ENCODE measurements at regions not wholly inside any gene's neighbourhood (a gene's known extent, or its start where the extent isn't known, plus 50 kb on each side); places are given as distances from the start of the nearest gene placed in this dataset.

- no peak overlapping the region for H4K91ac ChIP-seq (ENCODE audit: insufficient read depth, low read depth, low read length)
- H3K23ac ChIP-seq (ENCODE audit: low read depth, low read length) = no peak overlapping the region
- no peaks in the 10 kb centered on the region for H3K36me3 ChIP-seq (ENCODE audit: control insufficient read depth, insufficient read depth, low read length)
- H2BK5ac ChIP-seq (ENCODE audit: low read depth, low read length, poor library complexity, severe bottlenecking) = no peak overlapping the region
- H2BK20ac ChIP-seq (ENCODE audit: low read depth, low read length) = no peak overlapping the region
- in situ Hi-C loops (cut with MboI; ENCODE audit: low sequenced_read_pairs) (no loop called here), intact Hi-C loops (cut with micrococcal nuclease) (loop anchor here (10.0 kb wide), 1 partner anchor 353 kb away; no protein-coding TSS in a partner anchor), dilution Hi-C loops (cut with HindIII; ENCODE audit: low sequenced_read_pairs, unreplicated experiment) (no loop called here)
- DNase-seq (no peak), ATAC-seq (ENCODE audit: low read depth) (no peak)
- ChIA-PET POLR2A (ENCODE audit: unreplicated experiment) (no interaction called here), CTCF (no interaction called here)
- peaks cover 16% of the 10 kb centered on the region for H3K4me1 ChIP-seq (ENCODE audit: control insufficient read depth, insufficient read depth, low read length)
- H3K18ac ChIP-seq (ENCODE audit: low read depth, low read length) = no peak overlapping the region
- H4K8ac ChIP-seq (ENCODE audit: low read depth in 2 of 2, low read length in 2 of 2) = no peak overlapping the region
- no peak overlapping the region for H3K56ac ChIP-seq (ENCODE audit: extremely low read depth, insufficient read depth, low read length)
- no peak overlapping the region for H2AK9ac ChIP-seq (replicated peaks; ENCODE audit: low read depth, low read length, poor library complexity)
- no peak overlapping the region for H2BK120ac ChIP-seq (ENCODE audit: low read depth, low read length)
- TF ChIP-seq CEBPB (IDR thresholded peaks at IDR 0.05; ENCODE audit: low read depth, low read length) = no peak
- no peak for TF ChIP-seq MAFK (IDR thresholded peaks at IDR 0.05; ENCODE audit: low read depth, low read length)
- TF ChIP-seq MAZ (IDR thresholded peaks at IDR 0.05; ENCODE audit: borderline replicate concordance, low read depth, low read length) = no peak
- no peak for TF ChIP-seq RFX5 (IDR thresholded peaks at IDR 0.05; ENCODE audit: low read depth, low read length)
- TF ChIP-seq POLR2A (IDR thresholded peaks at IDR 0.05; ENCODE audit: low read depth, low read length) = no peak
- TF ChIP-seq, protein P1, sequence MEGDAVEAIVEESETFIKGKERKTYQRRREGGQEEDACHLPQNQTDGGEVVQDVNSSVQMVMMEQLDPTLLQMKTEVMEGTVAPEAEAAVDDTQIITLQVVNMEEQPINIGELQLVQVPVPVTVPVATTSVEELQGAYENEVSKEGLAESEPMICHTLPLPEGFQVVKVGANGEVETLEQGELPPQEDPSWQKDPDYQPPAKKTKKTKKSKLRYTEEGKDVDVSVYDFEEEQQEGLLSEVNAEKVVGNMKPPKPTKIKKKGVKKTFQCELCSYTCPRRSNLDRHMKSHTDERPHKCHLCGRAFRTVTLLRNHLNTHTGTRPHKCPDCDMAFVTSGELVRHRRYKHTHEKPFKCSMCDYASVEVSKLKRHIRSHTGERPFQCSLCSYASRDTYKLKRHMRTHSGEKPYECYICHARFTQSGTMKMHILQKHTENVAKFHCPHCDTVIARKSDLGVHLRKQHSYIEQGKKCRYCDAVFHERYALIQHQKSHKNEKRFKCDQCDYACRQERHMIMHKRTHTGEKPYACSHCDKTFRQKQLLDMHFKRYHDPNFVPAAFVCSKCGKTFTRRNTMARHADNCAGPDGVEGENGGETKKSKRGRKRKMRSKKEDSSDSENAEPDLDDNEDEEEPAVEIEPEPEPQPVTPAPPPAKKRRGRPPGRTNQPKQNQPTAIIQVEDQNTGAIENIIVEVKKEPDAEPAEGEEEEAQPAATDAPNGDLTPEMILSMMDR (conservative IDR thresholded peaks at IDR 0.05; ENCODE audit: low read depth, low read length) = no peak
- no peak for TF ChIP-seq ELK1 (IDR thresholded peaks at IDR 0.05; ENCODE audit: borderline replicate concordance, low read depth, low read length)
- no peak for TF ChIP-seq MXI1 (IDR thresholded peaks at IDR 0.05; ENCODE audit: borderline replicate concordance, low read depth, low read length)
- TF ChIP-seq SMC3 (IDR thresholded peaks at IDR 0.05; ENCODE audit: low read depth, low read length) = no peak
- TF ChIP-seq RAD21 (IDR thresholded peaks at IDR 0.05; ENCODE audit: low read length) = no peak
- TF ChIP-seq, protein P2, sequence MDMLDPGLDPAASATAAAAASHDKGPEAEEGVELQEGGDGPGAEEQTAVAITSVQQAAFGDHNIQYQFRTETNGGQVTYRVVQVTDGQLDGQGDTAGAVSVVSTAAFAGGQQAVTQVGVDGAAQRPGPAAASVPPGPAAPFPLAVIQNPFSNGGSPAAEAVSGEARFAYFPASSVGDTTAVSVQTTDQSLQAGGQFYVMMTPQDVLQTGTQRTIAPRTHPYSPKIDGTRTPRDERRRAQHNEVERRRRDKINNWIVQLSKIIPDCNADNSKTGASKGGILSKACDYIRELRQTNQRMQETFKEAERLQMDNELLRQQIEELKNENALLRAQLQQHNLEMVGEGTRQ (IDR thresholded peaks at IDR 0.05; ENCODE audit: low read depth, low read length) = no peak
- no peak for TF ChIP-seq CHD1 (IDR thresholded peaks at IDR 0.05; ENCODE audit: low read depth, low read length)
- TF ChIP-seq BHLHE40 (IDR thresholded peaks at IDR 0.05; ENCODE audit: low read depth, low read length) = no peak
- TF ChIP-seq FOS (IDR thresholded peaks at IDR 0.05; ENCODE audit: low read depth, low read length) = no peak
- TF ChIP-seq RCOR1 (IDR thresholded peaks at IDR 0.05; ENCODE audit: insufficient replicate concordance, low read length) = no peak
- no peak for TF ChIP-seq NFE2L2 (IDR thresholded peaks at IDR 0.05; ENCODE audit: low read depth, low read length)
- no peak overlapping the region for H3K4me3 ChIP-seq (ENCODE audit: insufficient read depth, low read depth, low read length)
- H4K5ac ChIP-seq (ENCODE audit: low read depth, low read length) = no peak overlapping the region
- no peak overlapping the region for H2BK15ac ChIP-seq (ENCODE audit: low read depth, low read length)
- no peak overlapping the region for H3K27ac ChIP-seq (ENCODE audit: insufficient read depth, low read length)
- no peak overlapping the region for H3K4ac ChIP-seq (ENCODE audit: low read depth, low read length)
- no peak overlapping the region for H2AK5ac ChIP-seq (ENCODE audit: low read depth, low read length)
- no peak overlapping the region for H3K14ac ChIP-seq (replicated peaks; ENCODE audit: low read depth, low read length)
- no peaks in the 10 kb centered on the region for H3K27me3 ChIP-seq (ENCODE audit: control insufficient read depth, insufficient read depth, low read length)
- H3K9me1 ChIP-seq (ENCODE audit: insufficient read depth, low read length) = peaks cover 4% of the 10 kb centered on the region; the same call in 1 of the 2 replicates
- no peak overlapping the region for H3K4me2 ChIP-seq (ENCODE audit: low read depth, low read length)
- WGBS, 2 experiments (ENCODE audit: extremely low coverage in 2 of 2, insufficient read length in 1 of 2) = no CpG with 5 or more reads among the region's 3 CpGs
- no TSS peak for BruUV-seq (replicated peaks)
- no peaks in the 10 kb centered on the region for H3K9me3 ChIP-seq (ENCODE audit: control insufficient read depth, insufficient read depth, low read length)
- H3K9ac ChIP-seq (ENCODE audit: low read depth, low read length) = no peak overlapping the region
- peaks cover 3% of the 10 kb centered on the region; the same call in 1 of the 2 replicates for H4K20me1 ChIP-seq (ENCODE audit: insufficient read depth, low read length)
- H3K79me1 ChIP-seq (ENCODE audit: low read depth in 1 of 2, low read length in 2 of 2) = no peaks in the 10 kb centered on the region
- H2AFZ ChIP-seq (replicated peaks; ENCODE audit: low read length, poor library complexity) = no peak overlapping the region
Measured at GRCh38 chr3:187912007-187912406, 166.7 kb upstream of the BCL6 start.

All from IMR-90 (cell line).